Sigmoid colon (tissue), 4 donors: ENCODE measurements at regions not wholly inside any gene's neighbourhood (a gene's known extent, or its start where the extent isn't known, plus 50 kb on each side); places are given as distances from the start of the nearest gene placed in this dataset.

Experiments
- CTCF ChIP-seq, 4 experiments: fragments of 450-650 bp in 3 of 4; fragments of 200-600 bp in 1 of 4; IDR thresholded peaks; one replicate each; pipeline ENCODE4 v1.5.1; 2016 to 2019; ENCODE audit warnings: antibody characterized with exemption in 4 of 4, mild to moderate bottlenecking in 3 of 4, moderate library complexity in 2 of 4
- EP300 ChIP-seq, 4 donors: sonication (generic); formaldehyde crosslinking; IDR thresholded peaks; one replicate each; pipeline ENCODE4 v1.6.1; 2017; ENCODE audit warnings: antibody characterized with exemption in 4 of 4
- POLR2A ChIP-seq, 2 donors: fragments of 450-650 bp; IDR thresholded peaks; one replicate each; pipeline ENCODE4 v1.6.1; 2016; ENCODE audit warnings: antibody characterized with exemption in 2 of 2, mild to moderate bottlenecking in 2 of 2, moderate library complexity in 2 of 2
- POLR2AphosphoS5 ChIP-seq, 4 donors: sonication (generic); formaldehyde crosslinking; IDR thresholded peaks; one replicate each; pipeline ENCODE4 v1.6.1; 2017; ENCODE audit warnings: antibody characterized with exemption in 4 of 4

GRCh38 chr2:215556979-215557378 is 121.1 kb upstream of the FN1 start:
- TF ChIP-seq CTCF (IDR thresholded peaks at IDR 0.05) (no peak), EP300 (IDR thresholded peaks at IDR 0.05) (no peak), POLR2AphosphoS5 (IDR thresholded peaks at IDR 0.05) (no peak), POLR2A (IDR thresholded peaks at IDR 0.05) (no peak)
